ENCODE measurements at regions not wholly inside any gene's neighbourhood (a gene's known extent, or its start where the extent isn't known, plus 50 kb on each side); places are given as distances from the start of the nearest gene placed in this dataset.

- Histone ChIP-seq H3K27ac (ENCODE audit: low read depth in 2 of 2, low read length in 2 of 2) (no peak overlapping the region), H3K36me3 (ENCODE audit: control insufficient read depth in 2 of 3, insufficient read depth in 3 of 3, low read length in 3 of 3) (no peaks in the 10 kb centered on the region), H3K4me1 (ENCODE audit: control insufficient read depth in 2 of 3, insufficient read depth in 2 of 3, low read depth in 1 of 3, low read length in 3 of 3) (peaks cover 0 to 3% (median 0%) of the 10 kb centered on the region in 3 donors), H3K9me3 (ENCODE audit: control insufficient read depth in 2 of 3, insufficient read depth in 1 of 3, low read length in 3 of 3) (no peaks in the 10 kb centered on the region), H3K4me3 (ENCODE audit: low read length in 3 of 3) (no peak overlapping the region), H3K9ac (ENCODE audit: low read length in 3 of 3) (no peak overlapping the region), H3K27me3 (ENCODE audit: control insufficient read depth, insufficient read depth, low read length) (no peaks in the 10 kb centered on the region)
- peak in 3 of 5 donors; percentile 60 to 63 (median 61) for DNase-seq
- intact Hi-C loops (cut with DNase I) = no loop called here
- no peak for FAIRE-seq
- TF ChIP-seq CTCF (IDR thresholded peaks at IDR 0.05; ENCODE audit: borderline replicate concordance, extremely low read depth, insufficient read depth) = no peak
Observed at GRCh38 chr1:8212580-8213031, 105.3 kb upstream of the SLC45A1 start.

- no peak for TF ChIP-seq CTCF (IDR thresholded peaks at IDR 0.05; ENCODE audit: borderline replicate concordance, extremely low read depth, insufficient read depth)
- Histone ChIP-seq H3K9ac (ENCODE audit: low read length in 3 of 3) (no peak overlapping the region), H3K36me3 (ENCODE audit: control insufficient read depth in 2 of 3, insufficient read depth in 3 of 3, low read length in 3 of 3) (no peaks in the 10 kb centered on the region), H3K27ac (ENCODE audit: low read depth in 2 of 2, low read length in 2 of 2) (no peak overlapping the region), H3K4me1 (ENCODE audit: control insufficient read depth in 2 of 3, insufficient read depth in 2 of 3, low read depth in 1 of 3, low read length in 3 of 3) (no peaks in the 10 kb centered on the region), H3K4me3 (ENCODE audit: low read length in 3 of 3) (no peak overlapping the region), H3K27me3 (ENCODE audit: control insufficient read depth, insufficient read depth, low read length) (no peaks in the 10 kb centered on the region), H3K9me3 (ENCODE audit: control insufficient read depth in 2 of 3, insufficient read depth in 1 of 3, low read length in 3 of 3) (no peaks in the 10 kb centered on the region)
- DNase-seq (peak in 2 of 5 donors; percentile 41 to 44), FAIRE-seq (no peak)
- intact Hi-C loops (cut with DNase I) = no loop called here
Observed at GRCh38 chr1:8211883-8212579, 105.9 kb upstream of the SLC45A1 start.

- Histone ChIP-seq H3K9me3 (ENCODE audit: control insufficient read depth in 2 of 3, insufficient read depth in 1 of 3, low read length in 3 of 3) (no peaks in the 10 kb centered on the region), H3K4me3 (ENCODE audit: low read length in 3 of 3) (no peak overlapping the region), H3K9ac (ENCODE audit: low read length in 3 of 3) (no peak overlapping the region), H3K27me3 (ENCODE audit: control insufficient read depth, insufficient read depth, low read length) (no peaks in the 10 kb centered on the region), H3K27ac (ENCODE audit: low read depth in 2 of 2, low read length in 2 of 2) (no peak overlapping the region), H3K4me1 (ENCODE audit: control insufficient read depth in 2 of 3, insufficient read depth in 2 of 3, low read depth in 1 of 3, low read length in 3 of 3) (no peaks in the 10 kb centered on the region), H3K36me3 (ENCODE audit: control insufficient read depth in 2 of 3, insufficient read depth in 3 of 3, low read length in 3 of 3) (no peaks in the 10 kb centered on the region)
- no peak for FAIRE-seq
- intact Hi-C loops (cut with DNase I) = no loop called here
- no peak for TF ChIP-seq CTCF (IDR thresholded peaks at IDR 0.05; ENCODE audit: borderline replicate concordance, extremely low read depth, insufficient read depth)
- no peak for DNase-seq
Observed at GRCh38 chr1:8211251-8211882, 106.5 kb upstream of the SLC45A1 start.
